Kidney (tissue), 13 donors: ENCODE measurements at regions not wholly inside any gene's neighbourhood (a gene's known extent, or its start where the extent isn't known, plus 50 kb on each side); places are given as distances from the start of the nearest gene placed in this dataset.
A peak's percentile ranks its signal among the peaks of the same experiment; 100 is the strongest.

Source experiments
- DNase-seq, 5 donors: peaks; one replicate each; pipeline ENCODE4 v3.0.0-alpha.2; 2013 to 2020
- FAIRE-seq: peaks from 2 replicates; lab custom pipeline; 2012; peaks lifted over from hg19 to GRCh38; lab: Jason Lieb, UNC
- H3K27ac ChIP-seq, 2 donors: one replicate each; pipeline ENCODE4 v1.7.0; 2013; ENCODE audit warnings: low read depth in 2 of 2, low read length in 2 of 2, inconsistent platforms in 1 of 2
- H3K27me3 ChIP-seq: one replicate; pipeline ENCODE4 v1.7.1; 2013; ENCODE audit warnings: low read length, inconsistent platforms; ENCODE audit not compliant: control insufficient read depth, insufficient read depth
- H3K36me3 ChIP-seq, 3 donors: one replicate each; pipeline versions ENCODE4 v1.7.0 to v1.7.1; 2013; ENCODE audit warnings: low read length in 3 of 3, control low read depth in 1 of 3, inconsistent platforms in 1 of 3; ENCODE audit not compliant: insufficient read depth in 3 of 3, control insufficient read depth in 2 of 3
- H3K4me1 ChIP-seq, 3 donors: one replicate each; pipeline versions ENCODE4 v1.7.0 to v1.7.1; 2013; ENCODE audit warnings: low read length in 3 of 3, inconsistent platforms in 1 of 3, low read depth in 1 of 3; ENCODE audit not compliant: control insufficient read depth in 2 of 3, insufficient read depth in 2 of 3
- H3K4me3 ChIP-seq, 3 donors: one replicate each; pipeline versions ENCODE4 v1.7.0 to v1.8.1; 2013; ENCODE audit warnings: low read length in 3 of 3, control low read depth in 1 of 3, inconsistent platforms in 1 of 3
- H3K9ac ChIP-seq, 3 donors: one replicate each; pipeline versions ENCODE4 v1.7.0 to v1.7.1; 2013; ENCODE audit warnings: low read length in 3 of 3, control low read depth in 1 of 3, inconsistent platforms in 1 of 3
- H3K9me3 ChIP-seq, 3 donors: one replicate each; pipeline versions ENCODE4 v1.7.0 to v1.7.1; 2013; ENCODE audit warnings: low read length in 3 of 3, control low read depth in 1 of 3, inconsistent platforms in 1 of 3; ENCODE audit not compliant: control insufficient read depth in 2 of 3, insufficient read depth in 1 of 3
- intact Hi-C: fragments of 100-400 bp; cut with DNase I; formaldehyde crosslinking; loops from one replicate; pipeline ENCODE4 v1.11.1; 2022
- TF ChIP-seq, protein P1 (sequence below): IDR thresholded peaks from 3 replicates; pipeline ENCODE4 v1.5.1; 2012; ENCODE audit warnings: mild to moderate bottlenecking, moderate library complexity, borderline replicate concordance; ENCODE audit not compliant: insufficient read depth; ENCODE audit errors: extremely low read depth
- donor health status: control.
- donor health status: control.
- donor health status: control.
- donor health status: control.
- donor health status: control.
- donor health status: DM: yes; HTN: yes; CAD: no.
- donor health status: Normal renal cell carcinoma (clear cell type).

DNA sequence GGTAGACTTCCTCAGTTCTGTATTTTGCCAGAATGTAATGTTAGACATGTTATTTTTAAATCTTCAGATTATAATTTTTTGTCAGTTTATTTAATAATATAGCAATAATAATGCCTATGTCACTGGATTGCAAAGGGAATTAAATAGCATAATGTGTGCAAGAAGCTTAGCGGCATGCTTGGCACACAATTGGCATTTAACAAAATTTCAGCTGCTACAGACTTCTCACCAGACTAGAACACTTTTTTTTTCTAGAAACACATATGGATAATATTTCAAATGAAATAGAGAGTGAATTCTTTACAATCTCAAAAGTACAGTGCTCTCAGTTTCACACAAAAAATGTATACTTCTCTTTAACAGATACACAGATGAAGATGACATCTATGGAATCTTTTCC, 757.4 kb downstream of the CDH11 start:
- DNase-seq (no peak), FAIRE-seq (no peak)
- no peaks in the 10 kb centered on the region for H3K9me3 ChIP-seq
- no peaks in the 10 kb centered on the region for H3K27me3 ChIP-seq
- intact Hi-C loops = no loop called here
- no peak overlapping the region for H3K9ac ChIP-seq
- H3K4me3 ChIP-seq = no peak overlapping the region
- TF ChIP-seq, protein P1, sequence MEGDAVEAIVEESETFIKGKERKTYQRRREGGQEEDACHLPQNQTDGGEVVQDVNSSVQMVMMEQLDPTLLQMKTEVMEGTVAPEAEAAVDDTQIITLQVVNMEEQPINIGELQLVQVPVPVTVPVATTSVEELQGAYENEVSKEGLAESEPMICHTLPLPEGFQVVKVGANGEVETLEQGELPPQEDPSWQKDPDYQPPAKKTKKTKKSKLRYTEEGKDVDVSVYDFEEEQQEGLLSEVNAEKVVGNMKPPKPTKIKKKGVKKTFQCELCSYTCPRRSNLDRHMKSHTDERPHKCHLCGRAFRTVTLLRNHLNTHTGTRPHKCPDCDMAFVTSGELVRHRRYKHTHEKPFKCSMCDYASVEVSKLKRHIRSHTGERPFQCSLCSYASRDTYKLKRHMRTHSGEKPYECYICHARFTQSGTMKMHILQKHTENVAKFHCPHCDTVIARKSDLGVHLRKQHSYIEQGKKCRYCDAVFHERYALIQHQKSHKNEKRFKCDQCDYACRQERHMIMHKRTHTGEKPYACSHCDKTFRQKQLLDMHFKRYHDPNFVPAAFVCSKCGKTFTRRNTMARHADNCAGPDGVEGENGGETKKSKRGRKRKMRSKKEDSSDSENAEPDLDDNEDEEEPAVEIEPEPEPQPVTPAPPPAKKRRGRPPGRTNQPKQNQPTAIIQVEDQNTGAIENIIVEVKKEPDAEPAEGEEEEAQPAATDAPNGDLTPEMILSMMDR = no peak
- no peak overlapping the region for H3K27ac ChIP-seq
- H3K36me3 ChIP-seq = no peaks in the 10 kb centered on the region
- H3K4me1 ChIP-seq = no peaks in the 10 kb centered on the region

DNA sequence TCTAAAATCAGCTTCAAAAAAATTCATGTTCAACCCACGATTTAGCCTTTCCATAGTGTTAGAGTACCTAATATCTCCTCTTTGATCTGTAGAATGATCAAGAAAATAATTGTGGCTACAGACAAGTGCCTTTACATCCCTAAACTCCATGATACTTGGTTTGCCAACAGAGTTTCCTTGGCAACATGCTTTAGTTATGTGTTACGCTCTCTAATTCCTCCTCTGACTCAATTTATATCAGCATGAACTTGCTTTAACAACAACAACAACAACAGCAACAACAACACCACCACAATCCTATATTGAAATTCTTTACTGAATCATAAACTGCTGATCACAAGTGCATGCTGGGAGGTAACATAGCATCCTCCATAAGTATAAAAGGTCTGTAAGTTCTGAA, 757.8 kb downstream of the CDH11 start:
- H3K4me3 ChIP-seq = no peak overlapping the region
- no peak overlapping the region for H3K9ac ChIP-seq
- no peaks in the 10 kb centered on the region for H3K9me3 ChIP-seq
- DNase-seq (no peak), FAIRE-seq (no peak)
- intact Hi-C loops = no loop called here
- H3K27me3 ChIP-seq = no peaks in the 10 kb centered on the region
- no peak overlapping the region for H3K27ac ChIP-seq
- H3K4me1 ChIP-seq = no peaks in the 10 kb centered on the region
- H3K36me3 ChIP-seq = no peaks in the 10 kb centered on the region
- TF ChIP-seq, protein P1 = no peak

DNA sequence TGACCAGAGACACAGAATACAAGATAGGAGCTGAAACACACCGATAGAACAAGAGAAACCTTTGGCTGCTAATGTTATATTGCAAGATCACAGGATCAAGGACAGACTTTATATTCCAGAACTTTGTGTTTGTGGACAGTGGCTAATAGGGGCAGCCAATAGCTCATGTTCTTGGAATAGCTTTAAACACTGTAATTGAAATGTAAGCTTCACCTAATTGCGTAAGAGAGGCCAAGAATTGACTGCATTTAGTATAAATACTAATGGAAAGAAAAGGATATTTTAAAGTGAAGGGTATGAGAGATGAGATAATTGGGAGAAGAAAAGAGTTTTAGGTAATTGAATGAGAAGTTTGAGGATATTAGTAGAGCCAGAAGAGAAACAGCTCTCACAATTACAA, 758.8 kb downstream of the CDH11 start:
- H3K27me3 ChIP-seq = no peaks in the 10 kb centered on the region
- intact Hi-C loops = no loop called here
- TF ChIP-seq, protein P1 = no peak
- H3K4me1 ChIP-seq = no peaks in the 10 kb centered on the region
- H3K9ac ChIP-seq = no peak overlapping the region
- no peak overlapping the region for H3K4me3 ChIP-seq
- FAIRE-seq (no peak), DNase-seq (no peak)
- no peaks in the 10 kb centered on the region for H3K36me3 ChIP-seq
- H3K9me3 ChIP-seq = no peaks in the 10 kb centered on the region
- no peak overlapping the region for H3K27ac ChIP-seq

DNA sequence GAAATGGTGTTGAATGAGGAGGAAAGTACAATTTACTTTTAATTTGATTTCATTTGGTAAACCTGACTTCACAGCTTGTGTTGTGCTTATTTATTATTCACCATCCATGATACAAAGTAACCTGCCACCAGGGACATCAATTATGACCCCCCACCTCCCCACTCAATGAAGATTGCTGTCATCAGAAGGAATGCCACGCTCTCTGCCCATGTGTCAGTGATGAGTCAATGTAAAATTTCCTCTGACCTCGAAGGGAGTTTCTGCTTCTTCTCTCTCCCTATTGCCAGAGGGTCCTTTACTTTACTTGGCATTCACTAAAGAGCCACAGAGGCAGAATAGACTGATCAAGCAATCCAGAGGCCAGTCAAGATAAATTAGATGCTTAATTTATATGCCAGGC, 759.7 kb downstream of the CDH11 start:
- FAIRE-seq (no peak), DNase-seq (peak in 1 of 5 donors; percentile 12)
- intact Hi-C loops = no loop called here
- H3K4me1 ChIP-seq = no peaks in the 10 kb centered on the region
- H3K27ac ChIP-seq = no peak overlapping the region
- TF ChIP-seq, protein P1 = no peak
- no peaks in the 10 kb centered on the region for H3K27me3 ChIP-seq
- no peaks in the 10 kb centered on the region for H3K36me3 ChIP-seq
- H3K4me3 ChIP-seq = no peak overlapping the region
- H3K9me3 ChIP-seq = no peaks in the 10 kb centered on the region
- H3K9ac ChIP-seq = no peak overlapping the region
